GM18868 (cell line): ENCODE measurements at regions not wholly inside any gene's neighbourhood (a gene's known extent, or its start where the extent isn't known, plus 50 kb on each side); places are given as distances from the start of the nearest gene placed in this dataset.

Experiments
- ATAC-seq: cut with Tn5 transposase; IDR thresholded peaks from one replicate; pipeline ENCODE4 v1.9.1; 2021; ENCODE audit warnings: mild to moderate bottlenecking, moderate library complexity; ENCODE audit not compliant: unreplicated experiment

DNA sequence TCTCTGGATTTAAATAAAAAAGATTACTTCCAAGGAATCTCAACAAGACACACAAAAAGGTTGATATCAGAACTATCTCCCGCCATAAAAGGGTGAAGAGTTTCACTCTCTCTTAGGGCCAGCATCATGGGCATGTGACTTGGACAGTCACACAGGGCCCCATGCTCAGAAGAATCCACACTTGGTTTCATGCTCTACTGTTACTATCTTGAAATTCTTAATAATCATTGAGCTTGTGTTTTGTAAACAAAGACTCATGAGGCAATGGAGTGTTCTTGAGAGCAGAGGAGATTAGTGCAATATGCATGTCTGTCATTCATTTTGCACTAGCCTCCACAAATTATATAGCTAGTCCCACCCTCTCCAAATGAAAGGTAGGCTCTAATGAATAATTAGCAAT lies 58.4 kb downstream of the HMHB1 start:
- ATAC-seq, result no peak

DNA sequence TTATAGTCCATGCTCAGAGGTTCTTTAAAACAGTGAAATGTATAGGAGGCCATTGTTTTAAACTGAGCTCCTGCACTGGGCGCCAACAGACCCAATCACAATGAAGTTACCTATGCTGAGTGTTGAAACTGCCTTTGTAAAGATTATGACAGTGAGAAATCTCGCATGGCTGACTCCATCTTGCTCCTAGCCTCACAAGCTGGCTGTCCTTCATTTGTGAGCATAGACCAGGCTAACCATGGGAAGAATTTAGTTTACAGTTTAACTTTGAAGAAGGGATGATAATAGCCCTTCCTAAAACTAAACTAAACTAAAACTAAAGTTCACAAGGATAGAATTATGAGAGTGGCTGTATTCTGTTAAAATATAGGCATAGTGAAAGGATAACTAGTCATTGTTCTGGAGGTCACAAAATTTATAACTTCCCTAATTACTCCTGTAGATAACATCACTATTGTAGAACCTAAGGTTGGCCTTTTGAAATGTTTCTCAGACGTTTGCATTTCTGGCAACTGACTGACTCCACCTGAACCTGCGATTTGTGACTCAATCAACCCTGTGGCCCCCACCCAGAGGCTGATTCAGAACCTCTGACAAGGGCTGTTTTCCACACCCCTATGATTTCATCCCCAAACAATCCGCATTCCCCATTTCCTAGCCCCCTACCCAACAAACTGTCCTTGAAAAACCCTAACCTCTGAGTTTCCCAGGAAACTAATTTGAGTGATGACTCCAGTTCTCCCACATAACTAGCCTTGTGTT lies 59.1 kb downstream of the HMHB1 start:
- no peak for ATAC-seq

DNA sequence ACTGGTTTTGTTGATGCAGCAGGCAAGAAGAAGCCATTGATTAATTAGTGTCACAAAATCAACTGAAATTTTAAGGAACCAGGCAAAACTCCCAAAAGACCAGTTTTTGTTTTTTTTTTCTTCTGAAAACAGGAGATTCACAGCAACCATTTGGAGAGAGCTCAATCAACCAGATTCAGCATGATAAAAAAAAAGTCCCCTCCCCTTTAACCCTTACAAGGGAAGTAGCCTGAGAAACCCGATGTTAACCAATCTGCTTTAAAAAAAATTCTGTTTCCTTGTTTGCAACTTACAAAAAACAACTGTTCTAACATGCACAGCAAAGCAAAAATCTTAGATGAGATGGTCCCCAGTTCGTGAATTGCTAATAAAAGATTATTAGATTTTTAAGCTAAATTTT lies 59.7 kb downstream of the HMHB1 start:
- no peak for ATAC-seq

DNA sequence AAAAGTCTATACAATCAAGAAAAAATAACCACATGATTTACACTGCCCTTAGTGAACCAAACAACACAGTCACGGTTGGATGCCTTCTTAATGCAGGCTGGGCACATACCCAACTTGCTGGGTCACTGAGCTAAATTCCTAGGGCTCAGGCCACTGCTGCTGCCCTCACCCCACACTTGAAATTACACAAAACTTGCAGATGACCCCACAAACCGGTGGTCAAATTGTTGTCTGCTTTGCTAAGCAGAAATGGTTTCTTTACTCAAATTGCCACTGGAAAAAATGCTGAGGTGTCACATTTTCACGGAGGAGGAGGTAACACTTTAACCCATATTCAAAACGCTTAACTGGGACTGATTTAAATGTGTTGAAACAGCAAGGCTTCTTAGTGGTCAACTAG lies 62.4 kb downstream of the HMHB1 start:
- no peak for ATAC-seq

DNA sequence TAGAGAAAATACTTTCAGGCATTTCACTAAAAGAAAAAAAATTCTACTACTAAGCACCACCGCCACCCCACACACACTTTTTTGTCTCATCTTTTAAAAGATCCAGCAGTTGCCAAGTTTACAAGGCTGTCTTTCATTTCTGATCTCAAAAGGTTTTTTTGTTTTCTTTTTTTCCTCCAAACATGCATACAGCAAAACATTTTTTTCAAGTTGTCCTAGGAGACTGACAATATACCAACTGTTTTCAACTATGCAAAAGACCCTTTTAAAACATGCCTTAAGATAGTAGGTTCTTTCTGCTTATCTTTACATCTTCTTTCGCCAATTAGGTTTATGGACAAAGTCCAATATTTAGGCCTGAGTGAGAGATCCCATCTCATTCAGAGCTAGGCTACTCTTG lies 65.2 kb downstream of the HMHB1 start:
- no peak for ATAC-seq

DNA sequence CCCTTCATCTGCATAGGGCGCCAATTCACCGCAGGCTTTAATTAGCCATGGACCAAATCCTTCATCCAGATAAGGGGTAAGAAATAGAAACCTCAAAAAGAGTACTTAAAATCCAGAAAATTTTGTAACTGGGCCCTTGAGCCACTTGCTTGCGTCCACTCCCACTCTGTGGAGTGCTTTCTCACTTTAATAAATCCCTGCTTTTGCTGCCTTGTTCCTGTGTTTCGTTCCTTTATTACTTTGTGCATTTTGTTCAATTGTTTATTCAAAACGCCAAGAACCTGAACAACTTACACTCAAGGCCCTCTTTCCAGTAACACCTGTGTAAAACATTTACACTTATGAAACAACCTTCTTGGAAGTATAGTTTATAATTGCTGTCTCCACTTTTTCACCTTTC lies 66.5 kb downstream of the HMHB1 start:
- ATAC-seq, result no peak

DNA sequence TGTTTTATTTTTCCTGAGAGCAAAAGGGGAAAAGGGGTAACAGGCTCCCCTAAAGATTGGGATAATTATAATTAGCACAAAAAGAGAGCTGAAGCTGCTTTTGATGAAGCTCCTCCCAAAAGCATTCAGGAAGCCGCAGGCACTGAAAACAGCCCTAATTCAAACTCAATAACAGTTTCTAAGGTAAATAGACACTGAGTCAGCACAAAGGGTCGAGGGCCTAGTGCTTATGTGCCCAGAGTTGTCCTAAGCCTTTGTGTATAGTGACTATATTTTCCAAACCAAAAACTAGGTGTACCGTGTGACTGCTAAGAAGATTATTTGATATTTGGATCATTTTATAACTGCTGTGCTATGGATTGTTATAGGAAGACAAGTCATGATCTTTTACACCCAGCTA lies 67.7 kb downstream of the HMHB1 start:
- no peak for ATAC-seq

DNA sequence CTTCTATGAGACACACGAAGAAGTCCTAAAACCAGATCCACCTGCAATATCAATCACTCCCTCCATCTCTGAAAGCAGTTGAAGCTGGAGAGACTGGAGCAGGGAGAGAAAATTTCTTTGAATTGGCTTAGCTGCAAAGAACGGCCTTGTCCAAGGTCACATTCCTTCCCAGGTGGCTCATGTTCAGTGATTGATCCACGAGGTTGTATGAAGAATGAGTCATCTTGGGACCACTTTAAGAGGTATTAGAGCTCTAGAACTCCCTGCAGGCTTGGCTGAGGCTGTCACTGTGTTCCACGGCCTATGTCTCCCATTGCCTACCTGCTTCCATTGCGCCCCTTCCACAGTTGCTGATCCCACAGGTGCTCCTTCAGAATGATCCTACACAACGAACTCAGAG lies 68.2 kb downstream of the HMHB1 start:
- no peak for ATAC-seq

DNA sequence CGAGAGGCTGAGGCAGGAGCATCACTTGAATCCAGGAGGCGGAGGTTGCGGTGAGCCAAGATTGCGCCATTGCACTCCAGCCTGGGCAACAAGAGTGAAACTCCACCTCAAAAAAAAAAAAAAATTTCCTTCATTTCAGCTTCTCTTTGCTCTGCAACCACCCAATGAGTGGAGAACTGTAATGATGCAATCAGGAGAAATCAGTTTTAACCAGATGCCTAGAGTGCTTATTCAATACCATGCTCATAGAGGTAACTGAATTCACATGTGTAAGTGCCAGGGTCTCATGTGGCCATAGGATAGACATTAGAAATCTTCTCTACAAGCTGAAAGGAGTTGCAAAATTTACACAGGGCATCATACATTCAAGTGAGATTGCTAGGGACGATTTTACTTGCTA lies 70.6 kb downstream of the HMHB1 start:
- ATAC-seq, result no peak

DNA sequence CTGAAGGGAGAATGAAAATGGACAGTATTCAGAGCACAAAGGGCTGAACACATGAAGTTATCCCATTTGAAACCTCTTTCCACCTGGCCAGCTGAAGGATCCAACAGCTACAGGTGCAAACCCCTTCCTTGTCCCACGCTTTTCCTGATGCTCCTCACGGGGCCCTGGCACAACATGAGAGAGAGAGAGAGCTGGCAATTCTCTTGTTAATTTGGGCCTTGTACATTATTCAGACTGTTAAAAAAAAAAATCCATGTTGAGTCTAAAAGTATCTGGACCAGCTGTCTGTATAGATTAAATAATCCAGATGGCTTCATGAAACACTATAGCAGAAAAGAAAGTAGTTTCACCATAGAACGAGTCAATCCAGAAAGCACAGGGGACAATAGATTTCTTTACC lies 74.1 kb downstream of the HMHB1 start:
- ATAC-seq, result no peak

DNA sequence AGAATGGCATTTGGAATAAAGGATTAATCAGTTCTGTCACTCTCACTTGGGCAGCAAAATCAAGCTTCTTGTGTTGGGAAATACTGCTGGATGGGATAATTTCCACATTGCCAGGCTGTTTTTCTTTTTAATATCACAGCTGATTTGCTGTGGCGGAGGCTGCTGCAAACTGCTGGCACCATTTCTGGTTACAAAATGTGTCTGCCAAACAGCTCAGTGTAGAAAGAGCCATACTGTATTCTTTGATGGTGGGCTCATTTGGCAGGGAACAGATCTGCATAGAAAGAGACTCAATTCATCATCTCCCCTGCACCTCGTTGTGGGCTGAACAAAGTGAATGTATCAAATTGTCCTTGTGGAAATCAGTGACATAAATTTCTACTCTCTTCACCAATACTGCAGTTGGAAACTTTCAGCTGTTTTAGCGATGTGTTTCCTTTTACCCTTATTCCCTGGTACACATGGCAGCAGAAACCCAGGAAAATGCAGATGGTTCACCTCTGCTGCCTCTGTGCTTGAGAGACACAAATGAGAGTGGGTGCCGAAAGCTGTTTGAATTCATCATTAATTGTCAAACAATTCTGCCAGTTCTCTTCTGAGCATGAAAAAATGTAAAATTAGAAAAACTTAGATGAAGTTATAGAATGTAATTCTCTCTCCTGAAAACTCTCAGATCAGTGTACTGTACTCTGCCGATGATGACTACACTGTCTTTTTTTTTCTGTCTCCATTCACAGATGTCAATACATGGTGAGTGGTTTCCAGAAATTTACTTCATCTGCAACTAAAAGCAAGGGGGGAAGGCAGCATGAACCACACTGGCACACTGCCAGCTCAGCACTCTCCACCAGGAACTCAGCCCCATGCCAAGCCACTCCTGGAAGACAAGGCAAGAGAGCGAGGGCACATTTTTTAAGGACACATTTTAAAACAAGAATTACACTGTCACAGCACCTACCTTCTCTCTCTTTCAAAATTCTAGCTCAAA lies 75.0 kb downstream of the HMHB1 start:
- ATAC-seq, result no peak

DNA sequence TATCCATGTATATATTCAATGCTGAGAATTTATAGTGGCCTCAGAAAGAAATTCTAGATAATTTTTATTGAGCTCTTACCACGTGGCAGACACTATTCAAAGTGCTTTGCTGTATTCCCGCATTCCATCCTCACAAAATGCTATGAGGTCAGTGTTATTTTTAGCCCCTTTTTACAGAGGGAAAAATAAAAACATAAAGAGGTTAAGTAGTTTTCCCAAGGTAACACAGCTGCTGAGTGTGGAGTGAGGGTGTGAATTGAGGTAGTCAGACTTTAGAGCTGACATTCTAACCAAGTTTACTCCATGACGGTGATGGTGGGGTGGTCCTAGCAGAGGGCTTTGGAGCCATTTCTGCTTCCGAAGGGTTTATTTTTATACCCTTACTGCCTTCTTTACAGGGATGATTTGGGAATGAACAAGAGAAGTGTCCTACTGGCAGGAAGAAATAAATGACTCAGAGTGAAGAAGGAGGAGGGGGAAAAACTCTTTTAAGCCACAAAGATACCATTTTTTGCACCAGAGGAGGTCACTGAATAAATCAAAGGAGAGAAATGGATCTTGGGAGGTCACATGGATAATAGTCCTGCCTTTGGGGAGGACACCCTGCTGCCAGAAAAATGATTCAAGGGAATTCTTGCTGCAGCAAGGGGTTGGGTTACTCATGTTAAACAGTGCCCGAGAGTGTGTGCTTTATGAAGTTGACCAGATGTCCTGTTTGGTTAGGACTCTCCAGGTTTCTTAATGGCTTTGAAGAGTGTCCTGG lies 76.1 kb downstream of the HMHB1 start:
- ATAC-seq, result no peak

DNA sequence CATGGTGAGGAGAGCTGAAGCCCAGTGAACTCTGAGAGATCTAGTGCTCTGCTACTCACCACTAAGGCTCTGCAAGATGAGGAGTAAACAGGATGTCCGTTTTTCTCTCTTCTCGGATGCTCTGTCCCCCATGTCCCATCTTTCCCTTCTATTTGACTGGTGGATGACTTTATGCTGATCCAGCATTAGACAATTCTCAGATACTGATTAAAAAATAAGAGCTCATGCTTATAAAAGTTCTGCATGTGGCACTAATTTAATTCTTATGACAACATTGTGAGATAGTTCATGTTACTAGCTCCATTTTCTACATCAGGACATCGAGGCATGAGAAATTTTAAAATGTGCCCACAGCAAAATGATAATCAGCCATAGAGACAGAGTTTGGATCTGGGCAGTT lies 77.0 kb downstream of the HMHB1 start:
- ATAC-seq, result no peak

DNA sequence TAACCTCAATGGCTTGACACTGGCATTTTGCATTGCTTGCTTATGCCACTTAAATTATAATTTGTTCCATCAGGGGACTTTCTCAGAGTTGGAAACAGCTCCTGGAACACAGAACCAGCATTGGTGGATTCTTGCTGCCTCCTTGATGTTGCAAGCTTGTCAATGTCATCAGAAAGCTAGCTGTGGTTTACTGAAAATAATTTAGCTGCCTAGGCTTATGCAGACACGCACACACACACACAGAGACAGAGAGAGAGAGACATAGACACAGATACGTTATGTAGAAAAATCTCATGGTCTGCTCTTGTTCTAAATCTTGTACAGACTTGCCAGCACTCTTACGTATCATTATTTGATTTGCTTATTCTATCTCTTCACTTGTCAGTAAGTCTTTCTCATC lies 78.0 kb downstream of the HMHB1 start:
- no peak for ATAC-seq

DNA sequence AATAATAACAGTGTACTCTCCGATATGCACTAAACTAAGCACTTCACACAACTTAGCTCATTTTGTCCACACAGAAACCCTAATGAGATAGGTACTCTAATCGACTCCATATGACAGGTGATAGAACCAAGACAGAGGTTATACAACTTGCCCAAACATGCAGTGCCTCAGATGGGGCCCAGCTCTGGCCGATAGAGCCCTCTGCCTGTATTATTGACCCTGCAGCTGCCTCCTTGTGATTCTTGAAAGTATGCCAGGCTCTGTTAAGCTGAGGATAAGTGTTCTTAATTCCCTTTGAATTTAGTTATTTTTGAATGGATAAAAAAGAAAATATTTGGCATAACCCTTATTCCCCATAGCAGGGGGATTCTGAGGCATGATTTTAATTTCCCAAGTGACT lies 78.5 kb downstream of the HMHB1 start:
- no peak for ATAC-seq

DNA sequence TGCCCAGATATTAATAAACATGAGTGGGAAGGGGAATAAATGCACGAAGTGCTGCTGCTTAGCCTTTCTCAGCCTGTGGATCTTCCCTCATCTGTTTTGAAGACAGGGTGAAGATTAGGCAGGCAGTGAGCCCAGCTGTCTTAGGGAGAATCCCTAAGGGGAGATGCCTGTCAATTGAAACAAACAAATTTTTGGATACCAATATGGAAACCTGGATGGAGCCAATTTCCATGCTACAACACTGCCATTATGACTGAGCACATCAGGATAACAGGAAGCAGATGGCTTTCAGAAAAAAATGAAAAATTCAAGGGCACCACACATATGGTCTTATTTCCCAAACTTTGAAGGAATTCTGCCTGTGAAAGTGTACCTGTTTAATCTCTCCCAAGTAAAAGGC lies 80.3 kb downstream of the HMHB1 start:
- ATAC-seq, result no peak

DNA sequence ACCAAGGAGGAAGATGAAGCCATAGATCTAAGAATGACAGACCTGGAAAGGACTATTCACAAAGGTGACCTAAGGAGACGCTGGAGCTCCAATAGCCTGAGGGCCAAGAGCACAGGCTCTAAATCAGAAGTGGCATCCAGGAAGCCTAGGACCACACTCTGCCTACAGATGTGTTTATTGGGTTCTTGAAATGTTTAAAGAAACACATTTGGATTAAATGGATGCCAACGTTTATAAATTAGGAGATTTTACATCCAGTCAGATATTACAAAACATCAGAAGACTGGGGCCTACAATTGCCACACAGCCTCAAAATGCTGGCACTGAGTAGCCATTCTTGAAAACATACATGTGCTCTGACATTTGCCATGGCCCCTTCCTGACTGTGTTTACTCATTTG lies 80.9 kb downstream of the HMHB1 start:
- ATAC-seq, result no peak

DNA sequence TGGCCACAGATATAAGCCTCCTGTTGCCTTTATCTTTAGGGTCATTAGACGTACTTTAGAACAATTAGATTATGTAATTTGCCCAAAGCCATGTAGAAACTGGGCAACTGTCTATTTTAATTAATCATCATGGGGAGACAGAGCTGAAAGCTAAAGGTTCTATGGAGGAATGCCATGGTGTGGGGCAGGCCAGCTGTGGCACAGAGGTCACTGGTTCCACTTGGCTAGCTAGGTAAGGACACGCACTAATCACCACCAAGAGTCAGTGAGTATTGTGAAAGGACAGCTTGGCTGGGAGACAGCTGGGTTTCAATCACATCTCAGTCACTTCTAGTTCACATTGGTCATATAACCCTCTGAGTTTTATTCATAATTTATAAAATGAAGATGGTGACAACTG lies 81.7 kb downstream of the HMHB1 start:
- no peak for ATAC-seq

DNA sequence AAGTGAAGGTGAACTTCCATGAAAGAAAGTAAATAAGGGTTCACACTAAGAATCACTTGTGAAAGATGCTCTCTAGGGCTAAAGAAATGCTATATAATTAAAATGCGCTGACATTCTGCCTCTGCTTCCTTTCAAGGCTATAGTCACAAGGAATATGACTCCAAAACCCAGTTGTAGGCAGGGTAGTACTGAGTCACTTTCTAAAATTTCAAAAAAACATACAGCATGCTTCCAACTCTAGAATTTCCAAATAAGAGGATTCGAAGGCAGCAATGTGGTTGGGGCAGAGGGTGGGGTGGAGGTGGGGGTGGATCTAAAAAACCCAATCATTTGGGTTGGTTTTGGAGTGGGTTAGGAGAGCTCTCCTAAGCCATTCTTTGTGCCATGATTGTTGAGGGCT lies 84.6 kb downstream of the HMHB1 start:
- no peak for ATAC-seq

DNA sequence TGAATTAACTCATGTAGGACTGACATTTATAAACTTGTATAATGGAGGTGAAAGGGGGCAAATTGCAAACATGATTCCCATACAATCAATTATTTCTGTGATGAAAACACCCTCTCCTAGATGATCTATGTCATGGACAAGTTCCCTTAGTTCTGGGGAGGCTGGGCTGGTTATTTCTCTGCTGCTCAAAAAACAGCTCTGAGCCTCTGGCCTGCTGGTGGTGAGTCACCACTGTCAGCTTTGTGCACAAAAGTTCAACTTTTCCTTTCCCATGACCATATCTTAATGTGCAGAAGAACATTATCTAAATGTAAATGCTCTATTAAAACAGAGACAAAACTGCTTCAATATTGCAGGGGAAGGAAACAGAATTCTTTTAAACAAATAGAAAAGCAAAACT lies 85.0 kb downstream of the HMHB1 start:
- no peak for ATAC-seq

DNA sequence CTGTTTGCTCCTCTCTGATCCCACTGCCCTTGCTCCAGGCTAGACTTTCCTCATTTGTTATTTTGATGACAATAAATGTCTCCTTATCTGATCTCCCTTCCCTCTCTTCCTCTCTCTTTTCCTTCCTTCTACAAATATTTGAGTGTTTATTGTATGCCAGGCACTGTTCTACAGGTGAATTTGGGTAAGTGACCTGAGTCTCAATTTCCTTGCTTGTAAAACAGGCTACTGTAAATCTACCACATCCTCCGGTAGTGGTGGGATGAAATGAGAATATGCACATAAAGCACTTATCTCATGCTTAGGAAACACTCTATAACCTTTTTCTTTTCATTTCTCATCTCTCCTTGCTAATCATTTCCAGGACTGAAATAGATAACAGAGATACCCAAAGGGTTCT lies 86.4 kb downstream of the HMHB1 start:
- ATAC-seq, result no peak
